ENCODE measurements at regions not wholly inside any gene's neighbourhood (a gene's known extent, or its start where the extent isn't known, plus 50 kb on each side); places are given as distances from the start of the nearest gene placed in this dataset.

DNA sequence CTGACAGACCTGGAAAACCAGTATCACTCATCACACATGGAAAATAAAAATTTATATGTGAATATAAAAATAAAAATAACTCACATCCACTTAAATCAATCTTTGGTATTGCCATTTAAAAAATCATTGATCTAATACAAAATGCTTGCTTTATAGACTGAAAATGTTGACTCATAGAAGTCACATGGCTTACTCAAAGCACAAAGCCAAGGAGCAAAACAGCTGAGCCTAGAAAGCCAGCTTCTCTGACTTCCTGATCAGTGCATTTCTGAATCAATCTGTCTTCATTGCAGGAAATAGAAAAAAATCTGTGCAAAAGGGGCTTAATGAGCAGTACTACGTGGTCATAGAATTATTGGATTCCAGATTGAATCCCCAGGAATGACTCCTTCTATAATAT, 176.9 kb upstream of the HS3ST1 start:
- no peak for TF ChIP-seq RAD21 (IDR thresholded peaks at IDR 0.05; ENCODE audit: low read depth)
- TF ChIP-seq, protein P1, sequence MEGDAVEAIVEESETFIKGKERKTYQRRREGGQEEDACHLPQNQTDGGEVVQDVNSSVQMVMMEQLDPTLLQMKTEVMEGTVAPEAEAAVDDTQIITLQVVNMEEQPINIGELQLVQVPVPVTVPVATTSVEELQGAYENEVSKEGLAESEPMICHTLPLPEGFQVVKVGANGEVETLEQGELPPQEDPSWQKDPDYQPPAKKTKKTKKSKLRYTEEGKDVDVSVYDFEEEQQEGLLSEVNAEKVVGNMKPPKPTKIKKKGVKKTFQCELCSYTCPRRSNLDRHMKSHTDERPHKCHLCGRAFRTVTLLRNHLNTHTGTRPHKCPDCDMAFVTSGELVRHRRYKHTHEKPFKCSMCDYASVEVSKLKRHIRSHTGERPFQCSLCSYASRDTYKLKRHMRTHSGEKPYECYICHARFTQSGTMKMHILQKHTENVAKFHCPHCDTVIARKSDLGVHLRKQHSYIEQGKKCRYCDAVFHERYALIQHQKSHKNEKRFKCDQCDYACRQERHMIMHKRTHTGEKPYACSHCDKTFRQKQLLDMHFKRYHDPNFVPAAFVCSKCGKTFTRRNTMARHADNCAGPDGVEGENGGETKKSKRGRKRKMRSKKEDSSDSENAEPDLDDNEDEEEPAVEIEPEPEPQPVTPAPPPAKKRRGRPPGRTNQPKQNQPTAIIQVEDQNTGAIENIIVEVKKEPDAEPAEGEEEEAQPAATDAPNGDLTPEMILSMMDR (IDR thresholded peaks at IDR 0.05 in 2 of 3, conservative IDR thresholded peaks at IDR 0.05 in 1 of 3; ENCODE audit: borderline replicate concordance in 1 of 3, insufficient read depth in 1 of 3, low read depth in 2 of 3, low read length in 2 of 3), result no peak
- TF ChIP-seq EZH2 (IDR thresholded peaks at IDR 0.05), result no peak
- TF ChIP-seq POLR2A (IDR thresholded peaks at IDR 0.05; ENCODE audit: borderline replicate concordance, extremely low read depth, insufficient read depth, insufficient read length), result no peak
- no peak for TF ChIP-seq SRF (IDR thresholded peaks at IDR 0.05; ENCODE audit: low read depth)
